ENCODE measurements at regions not wholly inside any gene's neighbourhood (a gene's known extent, or its start where the extent isn't known, plus 50 kb on each side); places are given as distances from the start of the nearest gene placed in this dataset.

DNA sequence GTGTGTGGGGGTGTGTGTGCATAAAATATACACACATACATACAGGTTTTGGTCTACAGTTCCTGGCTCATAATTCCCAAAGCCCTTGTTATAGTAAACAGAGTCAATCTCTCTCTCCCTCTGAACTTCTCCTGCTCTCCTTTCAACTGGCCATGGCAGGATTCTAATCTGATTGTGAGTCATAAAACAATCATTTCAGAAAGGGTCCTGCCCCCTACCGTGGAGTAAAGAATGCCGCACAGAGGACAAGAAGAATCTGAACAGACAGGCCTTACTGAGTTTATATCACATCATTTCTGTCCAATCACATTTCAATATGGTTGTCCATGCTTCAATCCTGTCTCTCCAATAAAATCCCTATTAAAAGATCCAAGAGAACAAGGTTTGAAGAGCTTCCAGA is 416.9 kb downstream of the FRK start:
- TF ChIP-seq, protein P1, sequence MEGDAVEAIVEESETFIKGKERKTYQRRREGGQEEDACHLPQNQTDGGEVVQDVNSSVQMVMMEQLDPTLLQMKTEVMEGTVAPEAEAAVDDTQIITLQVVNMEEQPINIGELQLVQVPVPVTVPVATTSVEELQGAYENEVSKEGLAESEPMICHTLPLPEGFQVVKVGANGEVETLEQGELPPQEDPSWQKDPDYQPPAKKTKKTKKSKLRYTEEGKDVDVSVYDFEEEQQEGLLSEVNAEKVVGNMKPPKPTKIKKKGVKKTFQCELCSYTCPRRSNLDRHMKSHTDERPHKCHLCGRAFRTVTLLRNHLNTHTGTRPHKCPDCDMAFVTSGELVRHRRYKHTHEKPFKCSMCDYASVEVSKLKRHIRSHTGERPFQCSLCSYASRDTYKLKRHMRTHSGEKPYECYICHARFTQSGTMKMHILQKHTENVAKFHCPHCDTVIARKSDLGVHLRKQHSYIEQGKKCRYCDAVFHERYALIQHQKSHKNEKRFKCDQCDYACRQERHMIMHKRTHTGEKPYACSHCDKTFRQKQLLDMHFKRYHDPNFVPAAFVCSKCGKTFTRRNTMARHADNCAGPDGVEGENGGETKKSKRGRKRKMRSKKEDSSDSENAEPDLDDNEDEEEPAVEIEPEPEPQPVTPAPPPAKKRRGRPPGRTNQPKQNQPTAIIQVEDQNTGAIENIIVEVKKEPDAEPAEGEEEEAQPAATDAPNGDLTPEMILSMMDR (IDR thresholded peaks at IDR 0.05; ENCODE audit: control extremely low read depth in 1 of 3, insufficient read depth in 1 of 3, low read depth in 1 of 3, low read length in 3 of 3): no peak
- TF ChIP-seq EZH2 (IDR thresholded peaks at IDR 0.05; ENCODE audit: low read depth, low read length, severe bottlenecking): no peak
- TF ChIP-seq, protein P2, sequence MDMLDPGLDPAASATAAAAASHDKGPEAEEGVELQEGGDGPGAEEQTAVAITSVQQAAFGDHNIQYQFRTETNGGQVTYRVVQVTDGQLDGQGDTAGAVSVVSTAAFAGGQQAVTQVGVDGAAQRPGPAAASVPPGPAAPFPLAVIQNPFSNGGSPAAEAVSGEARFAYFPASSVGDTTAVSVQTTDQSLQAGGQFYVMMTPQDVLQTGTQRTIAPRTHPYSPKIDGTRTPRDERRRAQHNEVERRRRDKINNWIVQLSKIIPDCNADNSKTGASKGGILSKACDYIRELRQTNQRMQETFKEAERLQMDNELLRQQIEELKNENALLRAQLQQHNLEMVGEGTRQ (IDR thresholded peaks at IDR 0.05; ENCODE audit: low read length): no peak
- TF ChIP-seq TAF1 (IDR thresholded peaks at IDR 0.05; ENCODE audit: low read depth, low read length): no peak
